HG03196 (cell line): ENCODE measurements at regions not wholly inside any gene's neighbourhood (a gene's known extent, or its start where the extent isn't known, plus 50 kb on each side); places are given as distances from the start of the nearest gene placed in this dataset.
"Not testable (repeated sequence)": the region's sequence is repeated elsewhere in the genome, so short reads cannot be mapped to it uniquely, and the experiment has no call there.

ENCODE experiments used
- ATAC-seq: cut with Tn5 transposase; IDR thresholded peaks from one replicate; pipeline ENCODE4 v1.9.1; 2021; ENCODE audit not compliant: unreplicated experiment

DNA sequence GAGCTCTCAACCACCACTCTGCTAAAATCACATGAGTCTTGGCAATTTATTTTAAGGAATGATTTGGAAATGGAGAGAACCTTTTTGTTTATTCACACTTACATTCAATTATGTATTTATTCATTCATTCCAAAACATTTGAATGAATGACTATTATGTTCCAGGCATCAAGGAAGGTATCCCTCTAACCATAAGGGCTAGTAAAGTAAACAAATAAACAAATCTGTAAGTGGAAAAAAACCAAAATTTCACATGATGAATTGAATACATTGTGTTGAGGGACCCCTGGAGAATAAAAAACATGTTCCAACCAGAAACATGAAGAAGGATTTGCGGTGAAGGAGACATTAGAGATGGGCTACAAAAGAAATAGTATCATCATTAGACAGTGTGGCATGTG is 677.8 kb downstream of the TOX3 start:
- no peak for ATAC-seq

DNA sequence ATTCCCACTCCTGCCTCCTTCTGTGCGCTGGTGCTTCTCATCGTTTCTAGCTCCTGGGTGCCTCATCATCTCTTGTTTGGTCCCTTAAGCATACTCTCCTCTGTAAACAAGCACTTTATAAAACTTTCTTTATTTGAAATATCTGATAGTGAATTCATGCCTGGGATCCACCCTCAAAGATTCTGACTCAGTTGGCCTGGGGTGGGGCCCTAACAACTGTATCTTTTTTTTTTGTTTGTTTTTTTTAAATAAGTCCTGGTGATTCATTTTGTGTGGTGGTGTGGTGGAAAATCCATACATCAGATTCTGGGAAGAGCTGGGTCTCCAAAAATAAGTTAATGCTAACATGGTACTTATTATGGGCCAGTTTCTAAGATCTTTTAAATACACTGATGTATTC is 678.3 kb downstream of the TOX3 start:
- no peak for ATAC-seq

DNA sequence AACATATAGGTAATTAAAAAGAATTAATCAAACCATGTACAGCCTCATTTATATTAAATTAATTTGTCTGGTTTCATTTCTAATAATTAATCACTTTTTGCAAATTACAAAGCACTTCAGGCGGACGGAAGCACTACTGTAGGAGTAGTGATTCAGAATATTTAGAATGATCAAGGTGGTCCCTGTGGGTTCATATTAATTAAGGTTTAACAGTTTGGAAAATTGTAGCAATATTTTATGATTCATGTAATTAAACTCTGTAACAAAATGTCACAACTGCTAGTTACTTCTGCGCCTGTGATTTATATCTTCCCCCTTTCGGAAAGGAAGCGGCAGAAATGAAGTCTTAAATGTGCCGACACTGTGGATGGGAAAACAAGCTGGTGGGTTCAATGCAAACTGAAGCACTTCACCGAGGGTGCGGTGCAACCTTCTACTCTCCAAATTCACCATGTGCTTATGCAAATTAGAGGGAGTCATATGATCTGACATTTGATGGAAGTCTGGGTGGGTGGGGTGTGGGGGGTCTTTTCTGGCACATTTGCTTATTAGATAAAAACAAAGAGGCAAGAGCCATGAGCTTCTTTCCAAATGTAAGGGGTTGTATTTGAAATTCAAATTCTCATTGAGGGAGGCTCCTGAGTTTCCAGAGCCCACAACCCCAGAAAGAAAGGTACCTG is 679.4 kb downstream of the TOX3 start:
- ATAC-seq: no peak

DNA sequence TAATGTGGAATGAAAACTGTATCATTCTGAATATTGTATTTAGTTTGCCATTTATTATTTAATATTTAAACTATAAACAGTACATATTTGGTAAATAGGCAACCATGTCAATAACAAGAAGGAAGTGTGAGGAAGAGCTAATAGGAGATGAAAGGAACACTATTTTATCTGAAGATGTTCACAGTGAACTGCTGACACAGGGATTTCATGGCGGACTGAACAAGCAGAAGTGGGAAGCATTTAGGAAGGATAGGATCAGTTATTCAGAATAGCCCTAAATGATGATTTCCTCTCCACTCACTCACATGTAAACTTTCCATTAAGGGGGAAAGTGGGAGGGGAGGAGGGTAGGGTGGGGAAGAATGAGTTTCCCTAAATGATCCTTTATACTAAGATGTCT is 682.4 kb downstream of the TOX3 start:
- no peak for ATAC-seq

DNA sequence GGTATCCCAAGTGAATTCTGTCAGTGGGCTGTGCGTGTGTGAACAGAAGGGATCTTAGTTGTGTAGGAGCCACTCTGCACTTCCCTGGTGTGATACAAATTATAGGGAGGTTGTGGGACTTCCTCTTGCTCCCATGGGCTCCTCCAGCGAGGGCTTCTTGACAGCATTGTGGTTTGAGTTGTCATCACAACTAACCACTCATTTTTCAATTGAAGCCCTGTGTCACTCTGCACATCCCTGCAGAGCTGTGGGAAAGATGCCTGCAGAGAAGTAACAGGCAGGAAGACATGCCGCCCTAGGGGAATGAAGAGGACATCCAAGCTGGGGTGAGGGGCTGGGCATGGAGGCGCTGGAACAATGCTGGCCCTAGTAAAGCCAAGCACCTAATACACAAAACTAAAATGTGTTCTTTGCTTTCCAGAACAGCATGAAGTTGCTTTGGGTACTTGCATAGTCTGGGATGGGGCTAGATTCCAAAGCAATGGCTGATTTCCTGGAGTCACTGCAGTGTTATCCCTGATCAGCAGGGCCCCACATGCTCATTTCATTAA is 692.5 kb downstream of the TOX3 start:
- no peak for ATAC-seq

DNA sequence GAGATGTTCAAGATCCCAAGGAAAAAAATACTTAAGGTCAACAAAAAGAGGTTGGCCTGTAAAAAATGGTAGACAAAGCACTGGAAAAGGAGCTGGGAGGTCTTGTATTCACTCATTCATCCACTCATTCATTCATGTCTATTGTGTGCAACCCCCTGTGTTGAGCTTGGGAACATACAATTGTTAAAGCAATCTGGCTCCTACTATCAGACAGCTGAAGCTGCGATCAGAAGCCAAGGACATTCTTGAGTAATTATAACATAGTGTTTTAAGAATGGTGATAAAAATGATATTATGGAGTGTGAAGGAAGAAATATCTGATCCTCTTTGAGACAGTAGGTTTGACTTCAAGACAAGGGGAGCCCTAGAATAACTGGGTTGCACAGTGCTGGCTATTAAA is 693.4 kb downstream of the TOX3 start:
- no peak for ATAC-seq

DNA sequence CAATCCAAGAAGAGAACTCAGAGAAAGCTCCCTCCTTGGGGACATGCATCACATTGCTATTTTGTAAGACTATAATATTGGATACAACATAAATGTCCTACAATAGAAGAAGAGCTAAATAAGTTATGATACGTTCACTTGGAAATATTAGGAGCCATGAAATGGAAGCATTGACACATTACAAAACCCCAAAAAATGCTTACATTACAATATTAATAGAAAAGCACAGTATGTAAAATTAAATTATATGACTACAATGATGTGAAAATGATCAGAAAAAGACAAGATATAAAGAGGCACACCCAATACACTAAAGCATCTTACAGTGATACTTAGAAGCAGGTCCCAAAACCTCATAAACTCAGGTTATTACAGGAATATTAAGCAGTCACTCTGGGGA is 694.1 kb downstream of the TOX3 start:
- ATAC-seq: no peak

DNA sequence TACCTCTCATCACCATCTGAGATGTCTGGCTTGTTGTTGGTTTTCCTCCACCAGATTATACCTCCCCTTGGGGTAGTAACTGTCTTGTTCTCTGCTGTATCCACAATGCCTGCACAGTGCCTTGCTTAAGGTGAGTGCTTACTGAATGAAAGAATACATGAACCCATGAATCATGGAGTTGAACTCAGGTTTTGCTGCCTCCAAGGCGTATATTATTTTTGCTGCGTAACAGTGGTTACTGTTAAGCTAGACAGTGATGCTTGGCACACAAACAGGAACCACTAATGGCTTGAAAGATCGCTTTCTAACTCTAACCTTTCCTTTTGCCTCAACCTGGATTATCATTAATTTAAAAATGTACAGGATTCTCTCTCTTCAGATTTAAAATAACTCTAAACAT is 695.8 kb downstream of the TOX3 start:
- no peak for ATAC-seq

DNA sequence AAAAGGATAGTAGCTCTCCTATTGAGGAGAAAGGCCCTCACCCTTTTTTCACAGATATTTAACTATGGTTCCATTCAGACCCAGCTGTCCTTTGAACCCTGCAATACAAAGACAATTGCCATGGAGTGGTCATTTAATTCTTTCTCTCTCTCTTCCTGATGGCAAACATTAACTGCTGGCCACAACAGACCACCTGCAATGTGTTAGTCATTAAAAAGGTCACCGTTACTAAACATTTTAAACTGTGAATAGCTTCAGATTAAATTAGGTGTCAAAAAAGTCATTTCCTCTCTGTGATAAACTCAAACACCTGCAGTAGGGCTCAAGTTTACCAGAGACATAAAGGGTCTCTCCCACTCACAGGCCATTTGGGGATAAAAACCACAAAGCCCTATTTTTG is 697.2 kb downstream of the TOX3 start:
- no peak for ATAC-seq

DNA sequence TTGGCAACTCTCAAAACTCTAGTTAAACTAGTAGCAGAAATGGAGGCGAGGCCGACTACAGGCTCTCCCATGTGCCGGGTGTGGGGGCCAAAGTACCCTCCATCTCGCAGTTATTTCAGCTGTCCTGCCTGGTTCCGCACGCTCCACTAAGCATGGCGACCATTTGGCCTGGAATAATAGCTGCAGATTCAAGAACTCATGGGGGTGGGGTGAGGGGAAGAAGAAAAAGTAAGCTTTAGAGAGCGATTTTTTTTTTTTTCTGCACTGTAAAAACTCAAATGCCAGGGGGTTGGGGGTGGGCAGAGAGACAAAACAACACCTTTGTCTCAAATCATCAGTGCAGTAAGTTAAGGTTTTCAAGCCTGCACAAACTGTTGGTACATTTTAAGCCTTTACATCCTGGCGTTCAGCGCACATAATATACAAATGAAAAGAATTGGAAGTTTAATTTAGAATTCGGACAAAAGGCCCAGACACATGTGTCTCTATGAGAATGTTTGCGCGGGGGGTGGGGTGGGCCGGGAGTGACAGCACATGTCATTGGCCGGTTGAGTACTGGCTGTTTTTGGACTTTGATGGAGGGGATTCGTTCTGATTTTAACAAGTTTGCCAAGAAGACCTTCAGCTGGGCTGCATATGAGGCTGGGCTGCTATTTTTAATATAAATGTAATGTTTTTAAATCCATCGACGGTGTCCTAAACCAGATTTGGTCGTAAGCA is 694.7 kb upstream of the SALL1 start:
- no peak for ATAC-seq

DNA sequence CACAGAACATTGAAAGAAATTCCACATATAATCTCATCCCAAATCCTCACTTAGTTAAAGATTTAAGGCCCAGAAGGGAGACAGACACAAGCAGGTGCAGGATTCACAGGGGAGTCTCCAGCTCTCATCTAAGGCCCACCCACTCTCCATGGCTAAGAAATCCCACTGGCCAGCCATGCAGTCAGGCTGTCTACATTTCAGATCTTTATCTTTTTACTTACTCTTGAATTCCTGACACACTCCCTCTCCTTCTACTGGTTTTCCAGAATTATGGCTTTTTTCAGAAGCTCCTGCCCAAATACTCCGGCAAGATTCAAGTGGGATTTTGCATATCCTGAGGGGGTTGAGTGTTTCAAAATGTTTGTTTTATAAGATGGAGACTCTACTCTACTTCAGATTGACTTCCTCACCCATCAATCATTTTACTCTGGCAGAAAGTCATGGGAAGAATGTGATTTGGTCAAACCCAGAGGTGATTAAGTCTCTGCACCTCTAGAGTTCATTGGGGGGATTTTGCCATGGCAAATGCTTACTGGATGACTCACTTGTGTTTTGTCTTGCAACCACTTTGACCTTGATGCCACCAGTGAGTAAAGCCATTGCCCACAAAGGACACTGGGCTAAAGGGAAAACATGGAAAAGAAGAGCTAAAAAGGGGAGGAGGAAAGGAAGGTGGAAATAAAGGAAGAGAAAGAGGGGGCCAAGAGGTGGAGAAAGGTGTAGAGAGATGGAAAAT is 688.8 kb upstream of the SALL1 start:
- no peak for ATAC-seq

DNA sequence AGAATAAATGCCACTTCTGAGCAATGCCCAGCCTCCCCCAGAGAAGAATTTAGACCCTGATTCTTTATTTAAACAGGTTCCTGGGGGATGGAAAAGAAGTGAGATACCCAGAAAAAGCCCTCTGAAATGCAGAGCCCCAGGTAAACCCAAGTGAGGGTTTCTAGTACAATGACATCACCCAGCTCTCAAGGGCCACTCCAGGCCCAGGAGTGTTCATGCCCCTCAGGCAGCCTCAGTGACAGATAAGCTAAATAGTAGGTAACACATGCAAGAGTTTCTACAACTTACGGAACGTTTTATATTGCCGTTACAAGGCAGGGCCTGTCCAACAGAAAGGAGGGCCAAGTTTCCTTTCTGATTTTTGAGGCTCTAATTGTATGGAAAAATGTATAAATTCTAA is 683.7 kb upstream of the SALL1 start:
- no peak for ATAC-seq

DNA sequence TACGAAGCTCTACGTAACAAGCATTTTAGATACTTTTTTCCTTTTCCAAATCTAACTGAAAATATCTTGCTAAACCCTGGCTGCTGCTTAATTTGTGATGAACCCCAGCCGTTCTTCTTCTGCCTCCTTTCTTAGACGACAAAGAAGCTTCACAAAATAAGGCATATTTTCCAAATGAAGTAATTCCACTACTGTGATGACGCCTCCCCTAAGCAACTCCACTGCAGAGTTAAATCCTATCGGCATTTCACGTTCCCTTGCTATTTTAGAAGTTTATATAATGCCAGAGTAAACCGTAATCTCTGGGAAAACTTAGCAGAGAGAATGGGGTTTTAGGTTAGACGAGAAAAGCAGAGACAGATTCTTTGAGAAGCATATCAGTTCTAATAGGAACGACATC is 683.1 kb upstream of the SALL1 start:
- no peak for ATAC-seq

DNA sequence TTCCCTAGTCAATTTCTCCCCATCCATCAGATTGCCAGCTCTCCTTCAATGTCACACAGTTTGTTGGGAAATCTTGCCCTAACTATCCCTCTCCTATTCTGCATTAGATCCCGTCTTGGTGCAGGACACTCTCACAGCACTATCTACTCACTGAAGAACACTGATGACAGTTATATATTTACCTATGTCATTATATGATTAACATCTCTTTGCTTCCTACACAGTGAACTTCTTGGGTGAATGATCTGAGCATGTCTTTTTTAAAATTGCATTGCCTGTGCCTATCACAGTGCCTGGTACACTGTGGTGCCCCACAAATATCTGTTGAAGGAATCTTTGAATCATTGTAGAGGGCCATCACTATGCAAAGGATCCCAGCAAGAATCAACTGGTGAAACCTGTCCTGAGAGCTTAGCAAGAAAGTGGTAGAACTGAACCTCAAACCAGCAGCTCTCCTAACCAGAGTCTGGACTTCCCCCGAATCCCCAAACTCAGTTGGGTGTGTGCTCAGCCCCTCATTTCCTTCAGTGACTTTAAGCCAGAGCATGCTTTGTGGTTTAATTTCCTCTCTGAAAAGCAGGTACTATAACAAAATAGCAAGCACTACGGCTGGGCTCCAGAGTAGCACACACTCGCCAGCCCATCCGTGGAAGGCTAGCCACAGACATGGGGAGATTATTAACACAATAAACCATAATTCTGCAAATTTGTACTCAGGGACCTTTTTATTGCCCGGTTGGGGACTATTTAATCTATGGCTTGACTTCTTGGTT is 680.7 kb upstream of the SALL1 start:
- no peak for ATAC-seq

DNA sequence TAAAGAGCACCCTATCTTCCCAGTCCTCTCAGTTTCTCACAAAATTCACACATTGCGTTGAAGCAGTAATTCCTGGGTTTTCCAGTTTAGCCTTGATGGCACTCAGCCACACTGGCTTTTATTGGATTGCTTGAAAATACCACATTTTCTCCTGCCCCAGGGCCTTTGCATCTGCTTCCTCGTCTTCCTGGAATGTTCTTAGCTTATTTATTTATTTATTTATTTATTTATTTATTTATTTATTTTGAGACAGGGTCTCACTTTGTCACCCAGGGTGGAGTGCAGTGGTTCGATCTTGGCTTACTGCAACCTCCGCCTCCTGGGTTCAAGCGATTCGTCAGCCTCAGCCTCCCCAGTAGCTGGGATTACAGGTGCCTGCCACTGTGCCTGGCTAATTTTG is 680.0 kb upstream of the SALL1 start:
- ATAC-seq: not testable (repeated sequence)

DNA sequence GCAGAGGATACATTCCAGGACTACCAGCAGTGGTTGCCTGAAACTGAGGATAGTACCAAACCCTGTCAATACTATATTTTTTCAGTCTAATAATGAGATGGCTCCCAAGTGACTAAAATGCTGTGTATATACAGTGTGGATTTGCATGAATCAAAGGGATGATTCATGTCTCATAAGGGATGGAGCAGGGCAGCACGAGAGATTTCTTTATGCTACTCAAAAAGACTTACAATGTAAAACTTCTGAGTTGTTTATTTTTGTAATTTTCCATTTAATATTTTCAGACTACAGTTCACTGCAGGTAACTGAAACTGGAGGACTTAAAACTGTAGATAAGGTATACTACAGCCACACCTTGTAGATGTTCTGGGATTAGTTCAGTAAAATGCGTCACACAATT is 674.7 kb upstream of the SALL1 start:
- ATAC-seq: no peak

DNA sequence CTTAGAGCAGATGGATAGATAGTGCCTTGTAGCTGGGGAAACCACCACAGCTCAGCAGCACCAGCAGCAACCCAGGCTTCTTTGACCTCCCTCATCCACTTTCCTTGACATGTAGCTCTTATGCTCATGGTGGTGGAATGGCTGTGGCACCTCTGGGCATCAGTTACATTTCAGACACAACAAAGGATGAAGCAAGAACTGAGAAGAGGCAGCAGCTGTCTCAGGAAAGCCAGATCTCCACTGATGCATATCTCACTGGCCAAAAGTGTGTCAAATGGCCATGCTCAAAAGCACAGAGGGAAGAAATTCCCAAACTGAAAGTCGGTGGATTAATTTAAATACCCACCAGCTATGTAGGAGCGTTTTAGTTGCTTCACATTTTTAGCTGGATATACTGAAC is 671.4 kb upstream of the SALL1 start:
- ATAC-seq: no peak

DNA sequence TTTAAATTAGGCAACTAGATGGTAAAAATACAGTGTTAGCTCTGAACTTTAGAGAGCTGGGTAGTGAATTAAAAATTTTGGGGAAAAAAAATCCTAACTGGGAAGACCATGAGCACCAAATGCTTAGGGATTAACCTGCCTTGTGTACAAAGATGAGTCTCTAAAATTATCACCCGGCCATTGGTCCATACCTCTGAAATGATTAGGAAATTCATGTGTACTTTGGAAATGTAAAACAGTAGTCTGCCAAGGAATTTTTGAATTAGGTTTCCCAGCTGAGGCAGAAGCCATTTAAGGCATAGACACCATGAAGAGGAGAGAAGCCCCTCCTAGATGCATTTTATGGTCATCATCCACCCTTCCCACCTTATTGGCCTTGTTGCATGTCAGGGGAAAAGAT is 670.5 kb upstream of the SALL1 start:
- no peak for ATAC-seq

DNA sequence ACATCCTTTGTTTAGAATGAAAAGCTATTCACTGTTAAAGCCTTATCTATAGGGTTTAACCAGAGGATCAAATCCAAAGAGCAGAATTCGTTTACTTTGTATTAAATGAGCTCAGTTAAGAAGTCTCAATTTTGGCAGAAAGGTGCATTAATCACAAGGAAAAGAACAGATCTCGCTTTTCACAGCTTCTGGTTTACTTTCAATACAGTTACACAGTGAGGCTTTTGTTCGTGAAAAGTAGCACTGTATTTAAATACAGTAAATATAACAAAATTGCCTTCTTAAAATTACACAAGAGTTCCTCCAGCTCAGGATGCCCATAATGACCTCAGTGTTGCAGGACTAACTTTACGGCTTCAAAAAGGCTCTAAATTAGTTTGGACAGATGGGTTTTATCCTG is 669.1 kb upstream of the SALL1 start:
- ATAC-seq: no peak

DNA sequence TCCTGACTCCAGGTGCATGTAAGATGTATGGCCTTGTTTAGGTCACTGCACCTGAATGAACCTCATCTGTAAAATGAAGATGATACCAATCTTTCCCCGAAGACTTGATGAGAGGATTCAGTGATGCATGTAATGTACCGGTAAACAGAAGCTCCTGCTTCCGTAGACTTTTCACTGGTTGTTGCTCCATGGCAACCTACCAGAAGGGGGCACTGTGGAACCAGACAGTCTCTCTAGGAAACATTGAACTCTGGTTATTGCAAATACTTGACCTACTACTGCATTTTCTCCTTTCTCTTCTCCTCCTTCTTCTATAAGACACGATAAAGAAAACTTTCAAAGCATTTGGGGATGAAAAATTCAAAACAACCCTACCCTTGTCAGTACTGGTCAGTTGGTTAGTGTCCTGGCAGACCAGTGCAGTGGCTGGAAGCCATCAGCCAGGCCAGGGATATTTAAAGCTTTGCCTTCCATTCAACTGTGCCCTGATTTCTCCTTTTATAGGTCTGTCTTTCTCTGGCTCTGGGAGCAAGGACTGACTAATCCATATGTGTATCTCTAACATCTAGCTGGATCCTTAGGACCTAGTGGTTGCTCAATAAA is 667.4 kb upstream of the SALL1 start:
- ATAC-seq: no peak

DNA sequence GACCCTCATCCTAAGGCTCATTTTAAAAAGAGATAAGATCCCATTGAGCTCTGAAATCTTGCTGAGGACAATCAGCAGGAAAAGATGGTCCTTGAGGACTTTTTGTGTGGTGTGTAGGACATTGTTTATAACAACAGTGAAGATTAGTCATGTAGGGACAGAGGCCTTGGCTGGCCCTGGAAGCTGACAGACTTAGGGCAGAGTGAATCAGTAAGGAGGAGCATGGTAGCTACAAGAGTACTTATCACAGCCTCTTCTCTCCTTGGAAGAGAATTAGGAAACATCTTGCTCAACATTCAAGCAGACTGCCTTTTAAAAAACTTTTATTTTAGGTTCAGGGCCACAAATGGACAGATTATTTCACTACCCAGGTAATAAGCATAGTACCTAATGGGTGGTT is 665.9 kb upstream of the SALL1 start:
- ATAC-seq: no peak
